HCT116 (cell line): ENCODE measurements at regions not wholly inside any gene's neighbourhood (a gene's known extent, or its start where the extent isn't known, plus 50 kb on each side); places are given as distances from the start of the nearest gene placed in this dataset.

Experiments used
- ATAC-seq: fragments of 200-7000 bp; cut with Tn5 transposase; 2 replicates; pipeline ENCODE4 v1.9.1; 2020; ENCODE audit warnings: mild to moderate bottlenecking, moderate library complexity
- BruUV-seq: library from RNA; stranded (reverse); fragments of 400-500 nt; replicated peaks from 2 replicates; lab custom pipeline; 2021; lab: Mats Ljungman, UMichigan
- CTCF ChIA-PET: fragments of 300-600 bp; sonication (Branson Sonifier 250); formaldehyde crosslinking; loops from one replicate; lab custom pipeline; 2021; ENCODE audit warnings: antibody characterized with exemption; lab: Charles Lee
- POLR2A ChIA-PET: fragments of 300-600, 350-600 bp; sonication (Branson Sonifier 250); formaldehyde crosslinking; loops from one replicate; lab custom pipeline; 2021; ENCODE audit warnings: antibody characterized with exemption; lab: Charles Lee
- RAD21 ChIA-PET, 2 experiments: fragments of 300-600 bp; sonication (Branson Sonifier 250); formaldehyde crosslinking; loops; one replicate each; lab custom pipeline; 2023; ENCODE audit warnings: low total read pairs in 2 of 2; ENCODE audit not compliant: uncharacterized antibody in 2 of 2, unreplicated experiment in 2 of 2, low non-redundant PET in 1 of 2; lab: Charles Lee
- DNase-seq: peaks from one replicate; pipeline ENCODE4 v3.0.0-alpha.2; 2010; ENCODE audit warnings: low read depth, low spot score
- H2AFZ ChIP-seq: fragments of 200-600 bp; shearing (Covaris generic), sonication (generic); 2 replicates; pipeline ENCODE4 v1.6.1; 2017; ENCODE audit warnings: low read depth, mixed run types, mixed read lengths, antibody characterized with exemption, low read length; ENCODE audit not compliant: poor library complexity, severe bottlenecking
- H3K27ac ChIP-seq: 2 replicates; pipeline ENCODE4 v1.5.1; 2012; ENCODE audit warnings: low read depth, low read length
- H3K27me3 ChIP-seq: fragments of 200-600 bp; sonication (generic); 2 replicates; pipeline ENCODE4 v1.6.1; 2016; ENCODE audit warnings: mixed run types, low read length, mixed read lengths; ENCODE audit not compliant: insufficient read depth
- H3K36me3 ChIP-seq, 2 experiments: fragments of 200-500 bp in 1 of 2; fragments of 200-600 bp in 1 of 2; sonication (Bioruptor generic) in 1 of 2; sonication (generic) in 1 of 2; 2 replicates each; pipeline versions ENCODE4 v1.5.1 to v1.6.1; 2014 to 2016; ENCODE audit warnings: low read length in 2 of 2, inconsistent platforms in 1 of 2, mixed read lengths in 1 of 2, mixed run types in 1 of 2; ENCODE audit not compliant: insufficient read depth in 2 of 2, control insufficient read depth in 1 of 2
- H3K4me1 ChIP-seq, 2 experiments: fragments of 200-600 bp in 1 of 2; sonication (generic) in 1 of 2; 2 replicates each; pipeline versions ENCODE4 v1.5.1 to v1.6.1; 2012 to 2017; ENCODE audit warnings: low read length in 2 of 2, inconsistent platforms in 1 of 2, mild to moderate bottlenecking in 1 of 2, mixed read lengths in 1 of 2, mixed run types in 1 of 2, moderate library complexity in 1 of 2; ENCODE audit not compliant: insufficient read depth in 2 of 2, control insufficient read depth in 1 of 2
- H3K4me2 ChIP-seq: fragments of 200-600 bp; sonication (generic); 2 replicates; pipeline ENCODE4 v1.6.1; 2017; ENCODE audit warnings: mixed run types, low read length, mixed read lengths
- H3K4me3 ChIP-seq, 2 experiments: fragments of 200-600 bp in 1 of 2; sonication (generic) in 1 of 2; replicated peaks in 1 of 2; 2 replicates each; pipeline ENCODE4 v1.5.1; 2011 to 2016; ENCODE audit warnings: low read length in 2 of 2, control low read depth in 1 of 2, low read depth in 1 of 2, mild to moderate bottlenecking in 1 of 2, mixed read lengths in 1 of 2, mixed run types in 1 of 2
- H3K79me2 ChIP-seq: fragments of 200-600 bp; sonication (generic); 2 replicates; pipeline ENCODE4 v1.6.1; 2017; ENCODE audit warnings: mild to moderate bottlenecking, mixed run types, low read length, moderate library complexity, mixed read lengths; ENCODE audit not compliant: insufficient read depth
- H3K9ac ChIP-seq: fragments of 200-600 bp; sonication (generic); 2 replicates; pipeline ENCODE4 v1.6.1; 2016; ENCODE audit warnings: low read length, mixed read lengths
- H3K9me2 ChIP-seq: fragments of 200-600 bp; sonication (generic), shearing (Covaris generic); 2 replicates; pipeline ENCODE4 v1.6.1; 2017; ENCODE audit warnings: mixed run types, mild to moderate bottlenecking, moderate library complexity; ENCODE audit not compliant: insufficient read depth
- H3K9me3 ChIP-seq, 2 experiments: fragments of 200-500 bp in 1 of 2; fragments of 200-600 bp in 1 of 2; sonication (Bioruptor generic) in 1 of 2; sonication (generic) in 1 of 2; 2 replicates each; pipeline ENCODE4 v1.6.1; 2014 to 2017; ENCODE audit warnings: low read length in 2 of 2, mixed read lengths in 2 of 2, inconsistent platforms in 1 of 2, low read depth in 1 of 2, mild to moderate bottlenecking in 1 of 2, mixed run types in 1 of 2, moderate library complexity in 1 of 2; ENCODE audit not compliant: control insufficient read depth in 1 of 2, insufficient read depth in 1 of 2
- H4K20me1 ChIP-seq: fragments of 200-600 bp; sonication (generic), shearing (Covaris generic); 2 replicates; pipeline ENCODE4 v1.6.1; 2017; ENCODE audit warnings: mixed run types, mild to moderate bottlenecking, moderate library complexity; ENCODE audit not compliant: insufficient read depth
- CBX3 ChIP-seq: IDR thresholded peaks from 2 replicates; pipeline ENCODE4 v1.6.1; 2012; ENCODE audit warnings: low read depth
- EGR1 ChIP-seq: IDR thresholded peaks from 2 replicates; pipeline ENCODE4 v1.6.1; 2012; ENCODE audit warnings: low read depth
- ELF1 ChIP-seq: IDR thresholded peaks from 2 replicates; pipeline ENCODE4 v1.6.1; 2012; ENCODE audit warnings: low read depth, borderline replicate concordance
- JUND ChIP-seq: IDR thresholded peaks from 2 replicates; pipeline ENCODE4 v1.6.1; 2012
- POLR2A ChIP-seq: IDR thresholded peaks from 2 replicates; pipeline ENCODE4 v1.7.0; 2011; ENCODE audit warnings: borderline replicate concordance; ENCODE audit not compliant: insufficient read depth, insufficient read length; ENCODE audit errors: extremely low read depth
- RAD21 ChIP-seq: IDR thresholded peaks from 2 replicates; pipeline ENCODE4 v1.6.1; 2012; ENCODE audit warnings: low read depth, mild to moderate bottlenecking
- SIN3A ChIP-seq: IDR thresholded peaks from 2 replicates; pipeline ENCODE4 v1.6.1; 2012; ENCODE audit warnings: low read depth
- SP1 ChIP-seq: IDR thresholded peaks from 2 replicates; pipeline ENCODE4 v1.6.1; 2012; ENCODE audit warnings: low read depth
- SRF ChIP-seq: IDR thresholded peaks from 2 replicates; pipeline ENCODE4 v1.6.1; 2012; ENCODE audit warnings: low read depth
- TCF7L2 ChIP-seq: IDR thresholded peaks from 2 replicates; pipeline ENCODE4 v1.7.0; 2011; ENCODE audit warnings: borderline replicate concordance, inconsistent platforms; ENCODE audit not compliant: insufficient read depth, insufficient read length; ENCODE audit errors: extremely low read depth
- YY1 ChIP-seq: IDR thresholded peaks from 2 replicates; pipeline ENCODE4 v1.6.1; 2011; ENCODE audit warnings: low read length, low read depth, moderate library complexity, mild to moderate bottlenecking; ENCODE audit not compliant: insufficient replicate concordance; ENCODE audit errors: extremely low read depth
- ZFX ChIP-seq: fragments of 450-650 bp; IDR thresholded peaks from 2 replicates; pipeline ENCODE4 v1.6.1; 2017
- intact Hi-C: fragments of 100-400 bp; cut with micrococcal nuclease; formaldehyde crosslinking; loops from 2 replicates; pipeline ENCODE4 v1.10.0; 2022
- TF ChIP-seq, protein P1 (sequence below): IDR thresholded peaks from 2 replicates; pipeline ENCODE4 v1.6.1; 2012
- TF ChIP-seq, protein P2 (sequence below), 3 experiments: fragments of 200-600 bp in 1 of 3; sonication (generic) in 1 of 3; IDR thresholded peaks in 2 of 3; conservative IDR thresholded peaks in 1 of 3; 2 replicates each; pipeline ENCODE4 v1.5.1; 2012 to 2017; ENCODE audit warnings: low read depth in 2 of 3, low read length in 2 of 3, antibody characterized with exemption in 1 of 3, borderline replicate concordance in 1 of 3, control low read depth in 1 of 3, mild to moderate bottlenecking in 1 of 3, mixed read lengths in 1 of 3, mixed run types in 1 of 3, moderate library complexity in 1 of 3; ENCODE audit not compliant: insufficient read depth in 1 of 3

DNA sequence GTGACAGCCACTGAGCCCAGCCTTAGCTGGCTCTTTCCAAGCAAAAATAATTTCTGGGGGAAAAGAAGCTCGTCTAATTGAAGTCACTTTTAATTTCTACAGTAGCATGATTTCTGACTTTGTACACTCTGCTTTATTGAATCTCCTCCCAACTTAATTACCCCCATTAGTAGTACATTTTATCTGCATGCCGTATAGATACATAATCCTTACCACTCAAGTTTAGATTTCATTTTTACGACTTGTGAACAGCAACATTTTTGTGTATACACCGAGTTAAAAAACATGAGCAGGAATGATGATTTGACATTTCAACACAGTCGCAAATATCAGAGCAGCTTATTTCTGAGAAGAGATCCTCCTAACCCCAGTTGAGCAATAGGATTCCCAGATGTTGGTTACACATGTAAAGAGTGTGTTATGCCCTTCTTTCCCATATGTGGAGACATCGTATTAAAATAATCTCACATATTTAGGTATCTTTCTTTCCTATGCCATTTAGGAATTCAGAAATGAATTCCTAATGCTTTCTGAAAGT, 127.3 kb upstream of the MTHFD1L start:
- no peak for TF ChIP-seq TCF7L2
- TF ChIP-seq SP1, result no peak
- TF ChIP-seq SIN3A, result no peak
- TF ChIP-seq ZFX, result no peak
- TF ChIP-seq JUND, result no peak
- no peak for TF ChIP-seq POLR2A
- TF ChIP-seq CBX3, result no peak
- no peaks in the 10 kb centered on the region for H3K27me3 ChIP-seq
- no peaks in the 10 kb centered on the region for H3K4me1 ChIP-seq
- ATAC-seq, result no peak
- intact Hi-C loops, result no loop called here
- no peak overlapping the region for H3K27ac ChIP-seq
- H3K9ac ChIP-seq, result no peak overlapping the region
- ChIA-PET CTCF (no interaction called here), POLR2A (no interaction called here), RAD21 (no interaction called here)
- DNase-seq, result no peak
- H3K4me2 ChIP-seq, result no peak overlapping the region
- no peaks in the 10 kb centered on the region for H3K9me2 ChIP-seq
- H3K4me3 ChIP-seq, result no peak overlapping the region
- no peaks in the 10 kb centered on the region for H3K9me3 ChIP-seq
- H3K36me3 ChIP-seq, result no peaks in the 10 kb centered on the region
- BruUV-seq, result no TSS peak
- H2AFZ ChIP-seq, result no peak overlapping the region
- H4K20me1 ChIP-seq, result no peaks in the 10 kb centered on the region
- no peaks in the 10 kb centered on the region for H3K79me2 ChIP-seq

DNA sequence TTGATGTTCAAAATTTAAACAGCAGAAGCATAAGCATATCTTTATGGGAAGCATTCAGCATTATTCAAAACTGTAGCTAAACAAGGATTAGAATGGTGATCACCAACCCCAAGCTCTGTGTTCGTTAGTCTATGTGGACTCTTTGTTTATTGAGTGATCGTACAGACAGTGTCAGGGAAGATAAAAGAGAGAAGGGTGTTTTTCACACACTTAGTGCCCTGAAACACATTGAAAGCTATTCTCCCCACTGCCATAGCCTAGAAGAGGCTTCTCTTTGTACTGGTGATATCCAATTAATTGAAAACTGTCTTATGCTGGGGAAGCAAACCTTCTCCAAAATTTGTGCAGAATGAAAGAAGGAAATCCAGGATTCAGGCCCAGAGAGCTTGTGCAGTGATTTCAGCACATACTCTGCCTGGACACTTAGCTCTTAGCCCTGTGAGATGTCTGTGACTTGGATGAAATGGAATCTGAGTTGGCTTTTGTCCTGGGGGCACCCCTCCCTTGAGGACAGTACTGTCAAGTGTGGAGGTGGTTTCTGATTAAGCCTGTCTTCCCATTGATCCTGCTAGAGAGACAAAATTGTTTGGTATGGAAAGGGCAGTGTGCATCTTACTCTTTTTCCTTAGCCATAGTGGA, 125.7 kb upstream of the MTHFD1L start:
- no peaks in the 10 kb centered on the region for H3K9me2 ChIP-seq
- no peak overlapping the region for H2AFZ ChIP-seq
- intact Hi-C loops, result no loop called here
- H3K9me3 ChIP-seq, result no peaks in the 10 kb centered on the region
- H3K4me3 ChIP-seq, result no peak overlapping the region
- no peaks in the 10 kb centered on the region for H4K20me1 ChIP-seq
- TF ChIP-seq JUND (no peak), SRF (no peak), ZFX (no peak), YY1 (no peak), EGR1 (no peak), SIN3A (no peak), RAD21 (no peak), POLR2A (no peak), ELF1 (no peak)
- TF ChIP-seq, protein P1, sequence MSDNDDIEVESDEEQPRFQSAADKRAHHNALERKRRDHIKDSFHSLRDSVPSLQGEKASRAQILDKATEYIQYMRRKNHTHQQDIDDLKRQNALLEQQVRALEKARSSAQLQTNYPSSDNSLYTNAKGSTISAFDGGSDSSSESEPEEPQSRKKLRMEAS, result no peak
- TF ChIP-seq, protein P2, sequence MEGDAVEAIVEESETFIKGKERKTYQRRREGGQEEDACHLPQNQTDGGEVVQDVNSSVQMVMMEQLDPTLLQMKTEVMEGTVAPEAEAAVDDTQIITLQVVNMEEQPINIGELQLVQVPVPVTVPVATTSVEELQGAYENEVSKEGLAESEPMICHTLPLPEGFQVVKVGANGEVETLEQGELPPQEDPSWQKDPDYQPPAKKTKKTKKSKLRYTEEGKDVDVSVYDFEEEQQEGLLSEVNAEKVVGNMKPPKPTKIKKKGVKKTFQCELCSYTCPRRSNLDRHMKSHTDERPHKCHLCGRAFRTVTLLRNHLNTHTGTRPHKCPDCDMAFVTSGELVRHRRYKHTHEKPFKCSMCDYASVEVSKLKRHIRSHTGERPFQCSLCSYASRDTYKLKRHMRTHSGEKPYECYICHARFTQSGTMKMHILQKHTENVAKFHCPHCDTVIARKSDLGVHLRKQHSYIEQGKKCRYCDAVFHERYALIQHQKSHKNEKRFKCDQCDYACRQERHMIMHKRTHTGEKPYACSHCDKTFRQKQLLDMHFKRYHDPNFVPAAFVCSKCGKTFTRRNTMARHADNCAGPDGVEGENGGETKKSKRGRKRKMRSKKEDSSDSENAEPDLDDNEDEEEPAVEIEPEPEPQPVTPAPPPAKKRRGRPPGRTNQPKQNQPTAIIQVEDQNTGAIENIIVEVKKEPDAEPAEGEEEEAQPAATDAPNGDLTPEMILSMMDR (IDR thresholded peaks at IDR 0.05 in 2 of 3, conservative IDR thresholded peaks at IDR 0.05 in 1 of 3; ENCODE audit: borderline replicate concordance in 1 of 3, insufficient read depth in 1 of 3, low read depth in 2 of 3, low read length in 2 of 3), result no peak
- TF ChIP-seq, all 23 proteins: peak for 0
- ChIA-PET RAD21 (interaction anchor here in 1 of 2 experiments (0.7 kb wide), 1 partner anchor 275 kb away, joined by 3 read pairs; no protein-coding TSS in a partner anchor), POLR2A (interaction anchor here (1.1 kb wide), 1 partner anchor 322 kb away, joined by 3 read pairs; no protein-coding TSS in a partner anchor), CTCF (interaction anchor here (1.3 kb wide), 1 partner anchor 54 kb away, joined by 3 read pairs; no protein-coding TSS in a partner anchor)
- H3K27me3 ChIP-seq, result no peaks in the 10 kb centered on the region
- BruUV-seq, result no TSS peak
- H3K36me3 ChIP-seq, result no peaks in the 10 kb centered on the region
- DNase-seq, result no peak
- H3K4me2 ChIP-seq, result no peak overlapping the region
- no peaks in the 10 kb centered on the region for H3K4me1 ChIP-seq
- no peak for ATAC-seq
- no peak overlapping the region for H3K9ac ChIP-seq
- H3K79me2 ChIP-seq, result no peaks in the 10 kb centered on the region
- H3K27ac ChIP-seq, result no peak overlapping the region
